ENCODE measurements at regions not wholly inside any gene's neighbourhood (a gene's known extent, or its start where the extent isn't known, plus 50 kb on each side); places are given as distances from the start of the nearest gene placed in this dataset.

GRCh38 chr13:103957939-103958338 is 891.7 kb upstream of the SLC10A2 start:
- H3K4me1 Mint-ChIP-seq = no peaks in the 10 kb centered on the region
- H3K36me3 Mint-ChIP-seq (ENCODE audit: insufficient read depth) = no peaks in the 10 kb centered on the region
- peaks cover 24% of the 10 kb centered on the region for H3K9me3 Mint-ChIP-seq
- H3K27ac Mint-ChIP-seq (ENCODE audit: low read depth) = no peak overlapping the region
- no peak overlapping the region for H3K4me3 Mint-ChIP-seq
- ATAC-seq (replicated peaks; ENCODE audit: extremely low read depth, poor library complexity, severe bottlenecking) (no peak), DNase-seq (ENCODE audit: low spot score in 2 of 2) (no peak)
- H3K27me3 Mint-ChIP-seq = no peaks in the 10 kb centered on the region

DNA sequence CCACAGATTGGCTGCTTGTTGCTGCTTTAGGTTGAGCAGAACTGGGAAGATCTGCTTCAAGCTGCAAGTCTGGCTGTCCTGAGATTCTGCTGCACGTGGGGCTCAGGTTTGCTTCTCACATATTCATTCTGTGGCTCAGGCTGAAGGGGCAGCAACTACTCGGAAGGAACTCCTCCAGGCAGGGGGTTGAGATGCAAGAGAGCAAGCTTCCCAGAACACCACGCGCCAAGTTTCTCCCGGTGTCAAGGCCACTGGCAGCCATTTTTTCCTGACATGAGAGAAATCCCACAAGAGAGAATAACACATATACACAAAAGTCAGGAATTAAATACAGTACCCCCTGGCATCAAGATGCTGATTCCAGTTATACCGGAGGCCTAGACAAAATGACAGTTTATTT is 887.6 kb upstream of the SLC10A2 start:
- Mint-ChIP-seq H3K27ac (ENCODE audit: low read depth) (no peak overlapping the region), H3K36me3 (ENCODE audit: insufficient read depth) (no peaks in the 10 kb centered on the region), H3K27me3 (no peaks in the 10 kb centered on the region), H3K9me3 (peaks cover 20% of the 10 kb centered on the region), H3K4me3 (no peak overlapping the region), H3K4me1 (no peaks in the 10 kb centered on the region)
- no peak for ATAC-seq (replicated peaks; ENCODE audit: extremely low read depth, poor library complexity, severe bottlenecking)
- DNase-seq (ENCODE audit: low spot score in 2 of 2) = no peak

DNA sequence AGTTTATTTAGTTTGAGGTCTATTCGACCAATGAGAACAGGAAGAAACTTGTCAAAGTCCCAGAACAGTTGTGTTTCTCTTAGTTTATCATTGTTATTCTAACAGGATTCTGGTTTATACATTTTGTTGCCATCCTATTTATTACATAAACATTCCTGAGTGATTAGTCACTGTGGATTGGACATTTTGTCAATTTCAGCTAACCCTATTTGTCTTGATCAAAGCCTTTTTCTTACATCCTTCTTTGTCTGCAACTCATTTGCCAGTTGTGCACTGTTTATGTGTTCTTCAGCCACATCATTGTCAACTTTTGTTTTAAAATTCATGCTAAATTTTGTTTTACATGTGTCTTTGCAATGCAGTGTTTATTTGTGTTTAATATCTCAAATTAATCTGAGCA is 886.0 kb upstream of the SLC10A2 start:
- Mint-ChIP-seq H3K9me3 (peaks cover 27% of the 10 kb centered on the region), H3K4me1 (no peaks in the 10 kb centered on the region), H3K27me3 (no peaks in the 10 kb centered on the region), H3K4me3 (no peak overlapping the region), H3K36me3 (ENCODE audit: insufficient read depth) (no peaks in the 10 kb centered on the region), H3K27ac (ENCODE audit: low read depth) (no peak overlapping the region)
- ATAC-seq (replicated peaks; ENCODE audit: extremely low read depth, poor library complexity, severe bottlenecking) (no peak), DNase-seq (ENCODE audit: low spot score in 2 of 2) (no peak)

DNA sequence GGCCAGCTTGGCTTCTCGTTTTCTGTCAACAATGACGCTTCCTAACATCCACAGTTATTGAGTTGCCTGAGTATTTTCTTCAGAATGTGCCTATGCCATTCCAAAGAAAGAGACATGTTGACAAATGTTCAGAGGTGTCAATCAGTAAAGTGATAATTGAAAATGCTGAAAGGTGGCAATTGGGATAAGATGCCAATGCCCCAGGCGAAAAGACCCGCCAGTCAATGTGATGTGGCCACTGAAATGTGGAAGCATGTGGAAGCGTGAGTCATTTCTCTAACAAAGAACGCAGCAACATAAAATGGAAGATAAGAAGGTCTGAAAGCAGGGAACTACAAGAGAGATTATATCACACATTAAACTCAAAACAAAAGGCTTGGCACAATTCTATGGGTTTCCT is 882.2 kb upstream of the SLC10A2 start:
- H3K27ac Mint-ChIP-seq (ENCODE audit: low read depth) = no peak overlapping the region
- DNase-seq (ENCODE audit: low spot score in 2 of 2) (no peak), ATAC-seq (replicated peaks; ENCODE audit: extremely low read depth, poor library complexity, severe bottlenecking) (no peak)
- no peaks in the 10 kb centered on the region for H3K36me3 Mint-ChIP-seq (ENCODE audit: insufficient read depth)
- H3K27me3 Mint-ChIP-seq = no peaks in the 10 kb centered on the region
- peaks cover 18% of the 10 kb centered on the region for H3K9me3 Mint-ChIP-seq
- no peaks in the 10 kb centered on the region for H3K4me1 Mint-ChIP-seq
- no peak overlapping the region for H3K4me3 Mint-ChIP-seq

DNA sequence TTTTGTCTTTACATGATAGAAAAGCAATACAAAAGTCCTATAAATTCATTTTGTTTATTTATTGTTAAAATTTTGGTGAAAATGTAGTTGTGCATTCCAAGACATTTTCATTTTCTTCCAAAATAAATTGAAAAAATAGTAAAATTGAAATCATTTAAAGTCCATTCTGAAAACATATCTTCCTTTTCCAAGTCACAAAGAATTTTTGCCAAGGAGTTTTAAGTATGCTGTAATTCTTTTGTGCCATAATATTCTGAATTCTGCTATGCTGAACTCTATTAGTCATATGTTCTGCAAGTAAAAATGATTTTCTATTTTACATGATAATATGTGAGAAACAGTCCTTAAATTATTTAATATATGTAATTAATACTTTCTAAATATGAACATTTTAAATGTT is 879.6 kb upstream of the SLC10A2 start:
- no peaks in the 10 kb centered on the region for H3K27me3 Mint-ChIP-seq
- H3K4me3 Mint-ChIP-seq = no peak overlapping the region
- no peak overlapping the region for H3K27ac Mint-ChIP-seq (ENCODE audit: low read depth)
- DNase-seq (ENCODE audit: low spot score in 2 of 2) = no peak
- H3K9me3 Mint-ChIP-seq = peaks cover 16% of the 10 kb centered on the region
- H3K4me1 Mint-ChIP-seq = no peaks in the 10 kb centered on the region
- no peak for ATAC-seq (replicated peaks; ENCODE audit: extremely low read depth, poor library complexity, severe bottlenecking)
- no peaks in the 10 kb centered on the region for H3K36me3 Mint-ChIP-seq (ENCODE audit: insufficient read depth)

- DNase-seq (ENCODE audit: low spot score in 2 of 2) = no peak
- H3K27me3 Mint-ChIP-seq = no peaks in the 10 kb centered on the region
Observed at GRCh38 chr13:103941506-103942140, 875.4 kb upstream of the SLC10A2 start.

GRCh38 chr13:103935117-103935516 is 868.9 kb upstream of the SLC10A2 start:
- H3K9me3 Mint-ChIP-seq = peaks cover 13% of the 10 kb centered on the region
- no peak overlapping the region for H3K4me3 Mint-ChIP-seq
- ATAC-seq (replicated peaks; ENCODE audit: extremely low read depth, poor library complexity, severe bottlenecking) (no peak), DNase-seq (ENCODE audit: low spot score in 2 of 2) (no peak)
- no peaks in the 10 kb centered on the region for H3K4me1 Mint-ChIP-seq
- H3K36me3 Mint-ChIP-seq (ENCODE audit: insufficient read depth) = no peaks in the 10 kb centered on the region
- no peak overlapping the region for H3K27ac Mint-ChIP-seq (ENCODE audit: low read depth)
- no peaks in the 10 kb centered on the region for H3K27me3 Mint-ChIP-seq

More at GRCh38 chr13:103941506-103942140, 875.4 kb upstream of the SLC10A2 start:
- H3K27ac Mint-ChIP-seq (ENCODE audit: low read depth) = no peak overlapping the region
- no peak overlapping the region for H3K4me3 Mint-ChIP-seq
- H3K36me3 Mint-ChIP-seq (ENCODE audit: insufficient read depth) = no peaks in the 10 kb centered on the region
- no peaks in the 10 kb centered on the region for H3K4me1 Mint-ChIP-seq
- H3K9me3 Mint-ChIP-seq = peaks cover 9% of the 10 kb centered on the region
- no peak for ATAC-seq (replicated peaks; ENCODE audit: extremely low read depth, poor library complexity, severe bottlenecking)

GRCh38 chr13:103931885-103932284 is 865.7 kb upstream of the SLC10A2 start:
- ATAC-seq (replicated peaks; ENCODE audit: extremely low read depth, poor library complexity, severe bottlenecking) = no peak
- H3K27ac Mint-ChIP-seq (ENCODE audit: low read depth) = no peak overlapping the region
- no peaks in the 10 kb centered on the region for H3K27me3 Mint-ChIP-seq
- H3K36me3 Mint-ChIP-seq (ENCODE audit: insufficient read depth) = no peaks in the 10 kb centered on the region
- no peak overlapping the region for H3K4me3 Mint-ChIP-seq
- no peak for DNase-seq (ENCODE audit: low spot score in 2 of 2)
- no peaks in the 10 kb centered on the region for H3K4me1 Mint-ChIP-seq
- peaks cover 18% of the 10 kb centered on the region for H3K9me3 Mint-ChIP-seq

- H3K4me3 Mint-ChIP-seq = no peak overlapping the region
- no peaks in the 10 kb centered on the region for H3K4me1 Mint-ChIP-seq
- peaks cover 18% of the 10 kb centered on the region for H3K9me3 Mint-ChIP-seq
- DNase-seq (ENCODE audit: low spot score in 2 of 2) (no peak), ATAC-seq (replicated peaks; ENCODE audit: extremely low read depth, poor library complexity, severe bottlenecking) (no peak)
- no peaks in the 10 kb centered on the region for H3K36me3 Mint-ChIP-seq (ENCODE audit: insufficient read depth)
- H3K27me3 Mint-ChIP-seq = no peaks in the 10 kb centered on the region
- H3K27ac Mint-ChIP-seq (ENCODE audit: low read depth) = no peak overlapping the region
Observed at GRCh38 chr13:103931331-103931845, 865.2 kb upstream of the SLC10A2 start.

- H3K4me3 Mint-ChIP-seq = no peak overlapping the region
- peaks cover 19% of the 10 kb centered on the region for H3K9me3 Mint-ChIP-seq
- ATAC-seq (replicated peaks; ENCODE audit: extremely low read depth, poor library complexity, severe bottlenecking) (no peak), DNase-seq (ENCODE audit: low spot score in 2 of 2) (no peak)
- no peak overlapping the region for H3K27ac Mint-ChIP-seq (ENCODE audit: low read depth)
- H3K27me3 Mint-ChIP-seq = no peaks in the 10 kb centered on the region
- no peaks in the 10 kb centered on the region for H3K4me1 Mint-ChIP-seq
- no peaks in the 10 kb centered on the region for H3K36me3 Mint-ChIP-seq (ENCODE audit: insufficient read depth)
Observed at GRCh38 chr13:103926118-103926517, 859.9 kb upstream of the SLC10A2 start.

DNA sequence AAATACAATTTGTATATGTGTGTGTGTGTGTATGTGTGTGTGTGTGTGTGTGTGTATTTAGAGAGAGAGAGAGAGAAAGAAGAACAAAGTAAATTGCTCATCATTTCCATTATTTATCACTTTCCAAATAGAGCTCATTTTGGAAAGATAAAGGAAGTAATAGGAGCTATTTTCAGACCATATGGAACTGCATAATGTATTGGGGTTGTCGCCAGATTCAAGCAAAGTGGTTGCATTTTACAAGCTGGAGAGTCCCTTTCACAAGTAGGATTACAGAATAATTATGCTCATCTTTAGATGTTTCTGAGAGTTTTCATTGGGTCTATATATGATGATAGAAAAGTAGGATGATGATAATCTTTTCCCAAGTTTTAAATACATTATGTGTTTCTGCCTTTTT is 842.7 kb upstream of the SLC10A2 start:
- Mint-ChIP-seq H3K27me3 (no peaks in the 10 kb centered on the region), H3K4me3 (no peak overlapping the region), H3K4me1 (no peaks in the 10 kb centered on the region), H3K36me3 (ENCODE audit: insufficient read depth) (no peaks in the 10 kb centered on the region), H3K9me3 (no peaks in the 10 kb centered on the region), H3K27ac (ENCODE audit: low read depth) (no peak overlapping the region)
- ATAC-seq (replicated peaks; ENCODE audit: extremely low read depth, poor library complexity, severe bottlenecking) = no peak
- DNase-seq (ENCODE audit: low spot score in 2 of 2) = no peak

DNA sequence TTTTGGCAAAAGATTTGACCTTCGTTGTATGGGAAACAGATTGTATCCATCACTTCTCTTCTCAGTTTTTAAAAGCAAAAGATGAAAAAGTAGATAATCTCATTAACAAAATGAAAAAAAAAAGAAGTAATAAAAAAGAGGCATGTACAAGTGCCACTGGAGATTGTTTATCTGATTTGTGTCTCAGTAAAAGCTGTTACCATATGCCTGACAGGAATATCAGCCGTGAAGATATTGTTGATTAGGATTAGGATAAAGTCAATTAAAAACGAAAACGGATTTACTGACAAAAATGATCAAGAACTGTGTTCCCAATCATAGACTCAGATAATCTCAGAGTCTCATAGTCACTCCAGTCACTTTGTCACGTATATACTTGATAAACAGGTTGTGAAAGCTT is 842.1 kb upstream of the SLC10A2 start:
- DNase-seq (ENCODE audit: low spot score in 2 of 2) (no peak), ATAC-seq (replicated peaks; ENCODE audit: extremely low read depth, poor library complexity, severe bottlenecking) (no peak)
- no peak overlapping the region for H3K27ac Mint-ChIP-seq (ENCODE audit: low read depth)
- no peaks in the 10 kb centered on the region for H3K9me3 Mint-ChIP-seq
- no peak overlapping the region for H3K4me3 Mint-ChIP-seq
- no peaks in the 10 kb centered on the region for H3K27me3 Mint-ChIP-seq
- H3K4me1 Mint-ChIP-seq = no peaks in the 10 kb centered on the region
- H3K36me3 Mint-ChIP-seq (ENCODE audit: insufficient read depth) = no peaks in the 10 kb centered on the region

GRCh38 chr13:103903790-103904189 is 837.6 kb upstream of the SLC10A2 start:
- Mint-ChIP-seq H3K36me3 (ENCODE audit: insufficient read depth) (no peaks in the 10 kb centered on the region), H3K4me3 (no peak overlapping the region), H3K4me1 (no peaks in the 10 kb centered on the region), H3K9me3 (peaks cover 7% of the 10 kb centered on the region), H3K27ac (ENCODE audit: low read depth) (no peak overlapping the region), H3K27me3 (no peaks in the 10 kb centered on the region)
- DNase-seq (ENCODE audit: low spot score in 2 of 2) (no peak), ATAC-seq (replicated peaks; ENCODE audit: extremely low read depth, poor library complexity, severe bottlenecking) (no peak)

All from central memory CD8-positive, alpha-beta T cell (primary cell).